ENCODE measurements at regions not wholly inside any gene's neighbourhood (a gene's known extent, or its start where the extent isn't known, plus 50 kb on each side); places are given as distances from the start of the nearest gene placed in this dataset.

DNA sequence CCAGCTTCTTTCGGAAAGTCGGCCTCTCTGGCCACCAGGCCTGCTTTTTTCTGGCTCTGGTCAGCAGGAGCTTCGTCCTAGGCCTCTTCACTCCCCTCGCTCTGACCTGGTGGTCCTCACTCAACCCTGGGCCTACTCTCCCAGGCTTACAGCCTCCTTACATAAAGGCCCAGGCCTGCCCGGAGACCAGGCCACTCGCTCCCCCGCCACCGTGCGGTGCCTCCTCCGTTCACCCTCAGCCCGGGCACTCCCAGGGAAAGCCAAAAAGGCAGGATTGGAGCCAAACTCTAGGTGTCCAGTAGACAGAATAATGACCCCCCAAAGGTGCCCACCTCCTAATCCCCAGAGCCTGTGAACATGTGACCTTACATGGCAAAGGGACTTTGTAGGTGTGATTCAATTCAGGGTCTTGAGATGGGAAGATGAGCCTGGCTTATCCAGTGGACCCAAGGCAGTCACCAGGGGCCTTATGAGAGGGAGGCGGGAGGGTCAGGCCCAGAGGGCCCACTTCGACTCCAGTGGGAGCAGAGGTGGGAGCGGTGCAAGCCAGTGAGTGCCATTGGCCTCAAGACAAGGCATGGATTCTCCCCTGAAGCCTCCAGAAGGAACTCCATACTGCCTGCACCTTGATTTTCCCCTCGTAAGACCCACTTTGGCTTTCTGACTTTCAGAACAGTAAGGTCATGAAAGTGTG is 118.6 kb upstream of the PTPN1 start:
- TF ChIP-seq, protein P1, sequence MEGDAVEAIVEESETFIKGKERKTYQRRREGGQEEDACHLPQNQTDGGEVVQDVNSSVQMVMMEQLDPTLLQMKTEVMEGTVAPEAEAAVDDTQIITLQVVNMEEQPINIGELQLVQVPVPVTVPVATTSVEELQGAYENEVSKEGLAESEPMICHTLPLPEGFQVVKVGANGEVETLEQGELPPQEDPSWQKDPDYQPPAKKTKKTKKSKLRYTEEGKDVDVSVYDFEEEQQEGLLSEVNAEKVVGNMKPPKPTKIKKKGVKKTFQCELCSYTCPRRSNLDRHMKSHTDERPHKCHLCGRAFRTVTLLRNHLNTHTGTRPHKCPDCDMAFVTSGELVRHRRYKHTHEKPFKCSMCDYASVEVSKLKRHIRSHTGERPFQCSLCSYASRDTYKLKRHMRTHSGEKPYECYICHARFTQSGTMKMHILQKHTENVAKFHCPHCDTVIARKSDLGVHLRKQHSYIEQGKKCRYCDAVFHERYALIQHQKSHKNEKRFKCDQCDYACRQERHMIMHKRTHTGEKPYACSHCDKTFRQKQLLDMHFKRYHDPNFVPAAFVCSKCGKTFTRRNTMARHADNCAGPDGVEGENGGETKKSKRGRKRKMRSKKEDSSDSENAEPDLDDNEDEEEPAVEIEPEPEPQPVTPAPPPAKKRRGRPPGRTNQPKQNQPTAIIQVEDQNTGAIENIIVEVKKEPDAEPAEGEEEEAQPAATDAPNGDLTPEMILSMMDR (IDR thresholded peaks at IDR 0.05), result no peak
- TF ChIP-seq POLR2AphosphoS5 (IDR thresholded peaks at IDR 0.05; ENCODE audit: insufficient read depth in 1 of 2, low read depth in 1 of 2), result no peak
